Smooth muscle cell (in vitro differentiated cells): ENCODE measurements at regions not wholly inside any gene's neighbourhood (a gene's known extent, or its start where the extent isn't known, plus 50 kb on each side); places are given as distances from the start of the nearest gene placed in this dataset.

Source experiments
- DNase-seq: peaks from one replicate; lab custom pipeline; 2025; ENCODE audit not compliant: unreplicated experiment; lab: John Stamatoyannopoulos, UW
- H2AFZ ChIP-seq: fragments of 200-600 bp; sonication (generic); 2 replicates; pipeline ENCODE4 v1.6.0; 2016; ENCODE audit warnings: antibody characterized with exemption, low read depth, mild to moderate bottlenecking
- H3F3A ChIP-seq: fragments of 200-600 bp; sonication (generic); 2 replicates; pipeline ENCODE4 v1.6.0; 2017; ENCODE audit warnings: antibody characterized with exemption, low read depth
- H3K27ac ChIP-seq: fragments of 200-600 bp; sonication (generic); 2 replicates; pipeline ENCODE4 v1.5.1; 2016; ENCODE audit warnings: low read depth, mild to moderate bottlenecking
- H3K27me3 ChIP-seq: fragments of 200-600 bp; sonication (generic); 2 replicates; pipeline ENCODE4 v1.6.1; 2016; ENCODE audit warnings: low read depth, mild to moderate bottlenecking
- H3K36me3 ChIP-seq: fragments of 200-600 bp; sonication (generic); 2 replicates; pipeline ENCODE4 v1.5.1; 2016; ENCODE audit warnings: low read depth
- H3K4me1 ChIP-seq: fragments of 200-600 bp; sonication (generic); 2 replicates; pipeline ENCODE4 v1.5.1; 2016; ENCODE audit warnings: low read depth
- H3K4me2 ChIP-seq: fragments of 200-600 bp; sonication (generic); 2 replicates; pipeline ENCODE4 v1.6.0; 2016; ENCODE audit warnings: mild to moderate bottlenecking
- H3K4me3 ChIP-seq: fragments of 200-600 bp; sonication (generic); 2 replicates; pipeline ENCODE4 v1.5.1; 2016; ENCODE audit warnings: mild to moderate bottlenecking
- H3K79me2 ChIP-seq: fragments of 200-600 bp; sonication (generic); 2 replicates; pipeline ENCODE4 v1.6.0; 2016; ENCODE audit warnings: low read depth, mild to moderate bottlenecking
- H3K9ac ChIP-seq: fragments of 200-600 bp; sonication (generic); 2 replicates; pipeline ENCODE4 v1.6.0; 2016; ENCODE audit warnings: low read depth
- H3K9me3 ChIP-seq: fragments of 200-600 bp; sonication (generic); replicated peaks from 2 replicates; pipeline ENCODE4 v1.5.1; 2016; ENCODE audit warnings: low read depth
- H4K20me1 ChIP-seq: fragments of 200-600 bp; sonication (generic); 2 replicates; pipeline ENCODE4 v1.6.0; 2016; ENCODE audit warnings: low read depth
- WGBS: methylation state at CpG from one replicate; pipeline ENCODE4 v1.1.7; 2016; ENCODE audit warnings: low lambda C conversion rate; 5-methylcytosine and 5-hydroxymethylcytosine counted together
- TF ChIP-seq, protein P1 (sequence below): fragments of 200-600 bp; sonication (generic); IDR thresholded peaks from 2 replicates; pipeline ENCODE4 v1.5.1; 2017; ENCODE audit warnings: borderline replicate concordance, mild to moderate bottlenecking, antibody characterized with exemption; ENCODE audit not compliant: insufficient read depth, poor library complexity, severe bottlenecking

DNA sequence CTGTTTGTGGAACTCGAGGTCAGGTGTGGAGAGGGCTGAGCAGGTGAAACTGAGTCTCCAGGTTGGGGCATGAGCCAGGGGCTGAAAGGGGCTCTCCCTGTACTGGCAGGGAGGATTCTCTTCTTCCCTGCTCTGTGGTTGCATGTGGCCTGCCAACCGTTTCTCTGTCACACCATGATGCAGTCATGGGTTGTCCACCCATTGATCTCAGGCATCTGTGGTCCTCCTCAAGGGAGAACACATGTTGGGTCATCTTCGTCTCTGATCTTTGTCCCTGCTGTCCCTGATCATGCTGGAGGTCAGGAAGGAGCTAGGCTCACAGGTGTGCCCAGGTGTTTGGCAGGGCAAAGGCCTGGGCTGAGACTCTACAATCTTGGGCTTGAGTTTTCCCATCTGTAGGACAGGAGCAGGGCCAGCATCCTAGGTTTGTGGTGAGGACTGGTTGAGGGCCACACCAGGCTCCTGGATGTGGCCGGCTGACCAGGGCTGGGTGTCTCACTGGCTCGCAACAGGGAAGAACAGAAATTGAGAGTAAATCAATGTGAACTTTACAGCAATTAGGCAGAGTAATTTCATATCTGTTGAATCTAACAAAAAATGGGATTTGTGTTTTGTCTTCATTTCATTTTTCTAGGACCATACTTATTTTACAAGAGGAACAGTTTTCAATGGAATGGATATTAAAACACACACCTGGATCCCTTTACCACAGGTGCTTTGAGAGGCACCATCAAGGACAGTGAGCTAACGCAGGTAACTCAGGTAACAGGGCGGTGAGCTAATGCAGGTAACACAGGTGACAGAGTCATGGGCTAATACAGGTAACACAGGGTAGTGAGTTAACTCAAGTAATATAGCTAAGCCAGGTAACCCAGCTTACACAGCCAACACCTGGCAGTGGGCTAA lies 58.5 kb upstream of the IGFBP3 start:
- TF ChIP-seq, protein P1, sequence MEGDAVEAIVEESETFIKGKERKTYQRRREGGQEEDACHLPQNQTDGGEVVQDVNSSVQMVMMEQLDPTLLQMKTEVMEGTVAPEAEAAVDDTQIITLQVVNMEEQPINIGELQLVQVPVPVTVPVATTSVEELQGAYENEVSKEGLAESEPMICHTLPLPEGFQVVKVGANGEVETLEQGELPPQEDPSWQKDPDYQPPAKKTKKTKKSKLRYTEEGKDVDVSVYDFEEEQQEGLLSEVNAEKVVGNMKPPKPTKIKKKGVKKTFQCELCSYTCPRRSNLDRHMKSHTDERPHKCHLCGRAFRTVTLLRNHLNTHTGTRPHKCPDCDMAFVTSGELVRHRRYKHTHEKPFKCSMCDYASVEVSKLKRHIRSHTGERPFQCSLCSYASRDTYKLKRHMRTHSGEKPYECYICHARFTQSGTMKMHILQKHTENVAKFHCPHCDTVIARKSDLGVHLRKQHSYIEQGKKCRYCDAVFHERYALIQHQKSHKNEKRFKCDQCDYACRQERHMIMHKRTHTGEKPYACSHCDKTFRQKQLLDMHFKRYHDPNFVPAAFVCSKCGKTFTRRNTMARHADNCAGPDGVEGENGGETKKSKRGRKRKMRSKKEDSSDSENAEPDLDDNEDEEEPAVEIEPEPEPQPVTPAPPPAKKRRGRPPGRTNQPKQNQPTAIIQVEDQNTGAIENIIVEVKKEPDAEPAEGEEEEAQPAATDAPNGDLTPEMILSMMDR, result no peak
- WGBS, result 91% methylated on average over 7 of the region's 7 CpGs

DNA sequence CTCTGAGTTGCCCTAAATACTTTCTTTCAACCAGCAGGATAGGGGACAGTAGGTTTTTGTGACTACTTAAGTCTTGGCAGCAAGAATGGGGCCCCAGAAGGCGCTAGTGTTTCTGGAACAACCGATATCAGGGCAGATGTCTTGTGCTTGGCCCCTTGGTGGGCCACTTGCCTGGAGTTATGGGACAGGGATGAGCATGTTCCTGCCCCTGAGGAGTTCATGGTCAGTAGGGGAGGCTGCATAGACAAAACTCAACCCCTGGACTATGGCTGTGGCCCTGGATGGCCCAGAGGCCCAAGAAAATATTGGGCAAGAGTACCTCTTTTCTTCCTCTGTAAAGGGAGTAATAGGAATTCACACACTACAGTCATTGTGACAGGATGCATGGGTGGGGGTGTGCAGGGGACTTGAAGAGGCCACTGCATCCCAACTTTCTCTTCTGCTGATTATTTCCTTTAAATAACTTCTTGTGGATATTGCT lies 57.7 kb upstream of the IGFBP3 start:
- Histone ChIP-seq H3K4me1 (peaks cover 16% of the 10 kb centered on the region), H3K36me3 (no peaks in the 10 kb centered on the region), H3K4me3 (no peak overlapping the region), H3K9me3 (no peaks in the 10 kb centered on the region), H4K20me1 (no peaks in the 10 kb centered on the region), H2AFZ (no peak overlapping the region), H3K9ac (peak overlapping the region; percentile 96), H3K79me2 (no peaks in the 10 kb centered on the region), H3K4me2 (peak overlapping the region; percentile 78), H3K27me3 (no peaks in the 10 kb centered on the region), H3K27ac (peak overlapping the region; percentile 100), H3F3A (peaks cover 31% of the 10 kb centered on the region)
- WGBS, result 7% methylated on average over 2 of the region's 2 CpGs
- no peak for DNase-seq
- TF ChIP-seq, protein P1, result no peak

More for the DNA sequence above, 58.5 kb upstream of the IGFBP3 start:
- Histone ChIP-seq H3K9me3 (no peaks in the 10 kb centered on the region), H2AFZ (no peak overlapping the region), H3K4me2 (peak overlapping the region; percentile 78), H4K20me1 (no peaks in the 10 kb centered on the region), H3K4me3 (no peak overlapping the region), H3F3A (peaks cover 31% of the 10 kb centered on the region), H3K9ac (peak overlapping the region; percentile 96), H3K27me3 (no peaks in the 10 kb centered on the region), H3K79me2 (no peaks in the 10 kb centered on the region), H3K4me1 (peaks cover 16% of the 10 kb centered on the region), H3K36me3 (no peaks in the 10 kb centered on the region), H3K27ac (peak overlapping the region; percentile 100)
- DNase-seq, result no peak

DNA sequence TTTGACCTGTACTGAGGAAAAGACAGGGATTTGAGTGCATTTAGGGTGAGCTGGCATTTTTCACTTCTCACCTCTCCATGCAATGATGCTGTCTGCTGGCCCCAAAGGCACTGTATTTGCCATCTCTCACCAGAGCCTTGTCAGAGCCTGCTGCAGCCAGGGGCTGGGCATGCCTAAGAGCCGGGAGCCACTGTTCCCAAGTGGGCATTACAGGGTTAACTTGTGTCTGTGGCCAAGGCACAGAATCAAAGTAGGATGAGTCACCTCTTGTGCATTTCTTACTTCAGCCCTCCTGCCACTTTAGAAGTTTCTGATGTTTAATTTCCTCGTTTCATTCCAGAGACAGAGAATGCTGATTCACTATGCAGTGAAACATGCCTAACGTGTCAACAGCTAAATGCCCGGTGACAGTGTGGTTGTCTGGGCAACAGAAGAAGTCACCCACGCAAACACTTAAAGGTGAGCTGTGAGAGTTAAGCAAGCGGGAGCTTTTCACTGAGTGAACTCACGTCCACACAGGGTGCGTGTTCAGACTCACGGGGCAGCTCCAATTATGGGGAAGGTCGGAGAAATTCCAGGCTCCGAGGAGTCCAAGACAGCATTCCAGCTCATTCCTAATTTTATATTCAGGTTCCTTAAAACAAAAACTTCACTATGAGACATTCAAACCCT lies 57.1 kb upstream of the IGFBP3 start:
- H3K36me3 ChIP-seq, result no peaks in the 10 kb centered on the region
- no peaks in the 10 kb centered on the region for H3K79me2 ChIP-seq
- H2AFZ ChIP-seq, result no peak overlapping the region
- peaks cover 31% of the 10 kb centered on the region for H3F3A ChIP-seq
- TF ChIP-seq, protein P1, result no peak
- H3K4me2 ChIP-seq, result peak overlapping the region; percentile 78
- no peaks in the 10 kb centered on the region for H3K9me3 ChIP-seq
- H4K20me1 ChIP-seq, result no peaks in the 10 kb centered on the region
- DNase-seq, result no peak
- under 1% methylated on average over 11 of the region's 11 CpGs for WGBS
- peak overlapping the region; percentile 100 for H3K27ac ChIP-seq
- peak overlapping the region; percentile 96 for H3K9ac ChIP-seq
- H3K27me3 ChIP-seq, result no peaks in the 10 kb centered on the region
- H3K4me1 ChIP-seq, result peaks cover 16% of the 10 kb centered on the region
- H3K4me3 ChIP-seq, result no peak overlapping the region
